ENCODE measurements at regions not wholly inside any gene's neighbourhood (a gene's known extent, or its start where the extent isn't known, plus 50 kb on each side); places are given as distances from the start of the nearest gene placed in this dataset.

DNA sequence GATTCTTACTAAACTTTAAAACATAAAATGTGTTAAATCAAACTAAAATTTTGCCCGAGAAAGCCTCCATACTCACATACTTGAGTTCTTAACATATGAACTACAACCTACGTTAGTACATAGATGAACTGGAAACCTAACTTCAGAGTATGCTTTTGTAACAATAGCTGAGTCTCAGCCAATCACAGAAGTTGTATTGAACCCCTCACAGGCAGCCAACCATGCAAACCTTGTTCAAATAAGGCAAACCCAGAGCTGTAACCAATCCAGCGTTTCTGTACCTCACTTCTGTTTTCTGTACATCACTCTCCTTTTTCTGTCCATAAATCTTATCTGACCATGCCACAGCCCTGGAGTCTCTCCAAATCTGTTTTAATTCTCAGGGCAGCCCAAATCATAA, 157.3 kb upstream of the COL1A2 start:
- TF ChIP-seq POLR2A (IDR thresholded peaks at IDR 0.05; ENCODE audit: low read depth, low read length): no peak
- TF ChIP-seq POLR2AphosphoS5 (IDR thresholded peaks at IDR 0.05; ENCODE audit: low read depth, low read length): no peak
- TF ChIP-seq TAF1 (IDR thresholded peaks at IDR 0.05; ENCODE audit: borderline replicate concordance, low read depth, low read length): no peak
